K562 (cell line): ENCODE measurements at regions not wholly inside any gene's neighbourhood (a gene's known extent, or its start where the extent isn't known, plus 50 kb on each side); places are given as distances from the start of the nearest gene placed in this dataset.

Experiments used
- ARID2 ChIP-seq: fragments of 450-650 bp; IDR thresholded peaks from 2 replicates; pipeline ENCODE4 v1.6.1; 2017; ENCODE audit warnings: antibody characterized with exemption, mild to moderate bottlenecking
- CBFB ChIP-seq: sonication (generic); formaldehyde crosslinking; IDR thresholded peaks from 2 replicates; pipeline ENCODE4 v1.4.0; 2020; ENCODE audit warnings: mild to moderate bottlenecking, missing genetic modification reagents
- CTBP1 ChIP-seq: fragments of 450-650 bp; IDR thresholded peaks from 2 replicates; pipeline ENCODE4 v1.6.1; 2016; ENCODE audit warnings: borderline replicate concordance
- CTCF ChIP-seq, 3 experiments: IDR thresholded peaks in 2 of 3; conservative IDR thresholded peaks in 1 of 3; 2 replicates each; pipeline ENCODE4 v1.5.1; 2011 to 2012; ENCODE audit warnings: low read length in 3 of 3, mild to moderate bottlenecking in 3 of 3, control low read depth in 2 of 3, improper control_type of control experiment in 1 of 3, inconsistent platforms in 1 of 3, low read depth in 1 of 3, mixed read lengths in 1 of 3, moderate library complexity in 1 of 3; ENCODE audit not compliant: insufficient read depth in 2 of 3
- ETV5 ChIP-seq: sonication (generic); formaldehyde crosslinking; IDR thresholded peaks from 2 replicates; pipeline ENCODE4 v1.4.0; 2020; ENCODE audit warnings: low read depth, mild to moderate bottlenecking, missing genetic modification reagents
- MECOM ChIP-seq: fragments of 250-450 bp; sonication (Bioruptor Pico); IDR thresholded peaks from 2 replicates; pipeline ENCODE4 v1.8.0; 2022; ENCODE audit warnings: inconsistent platforms
- MXI1 ChIP-seq: IDR thresholded peaks from 2 replicates; pipeline ENCODE4 v1.6.1; 2011; ENCODE audit warnings: low read depth, mild to moderate bottlenecking, improper control_type of control experiment, low read length
- NR3C1 ChIP-seq: sonication (generic); formaldehyde crosslinking; IDR thresholded peaks from 2 replicates; pipeline ENCODE4 v1.8.1; 2022; ENCODE audit warnings: missing genetic modification reagents
- PHTF2 ChIP-seq: fragments of 250-450 bp; sonication (Bioruptor Pico); IDR thresholded peaks from 2 replicates; pipeline ENCODE4 v1.5.0; 2021; ENCODE audit warnings: mild to moderate bottlenecking
- POLR2A ChIP-seq: fragments of 450-650 bp; conservative IDR thresholded peaks from 2 replicates; pipeline ENCODE4 v1.6.1; 2016
- RAD21 ChIP-seq, 2 experiments: fragments of 250-450 bp in 1 of 2; fragments of 450-650 bp in 1 of 2; sonication (Bioruptor Pico) in 1 of 2; formaldehyde crosslinking in 1 of 2; IDR thresholded peaks in 1 of 2; conservative IDR thresholded peaks in 1 of 2; 2 replicates each; pipeline versions ENCODE4 v1.4.0 to v1.8.0; 2020 to 2022; ENCODE audit warnings: mild to moderate bottlenecking in 2 of 2, moderate library complexity in 1 of 2
- SMARCA5 ChIP-seq: fragments of 450-650 bp; IDR thresholded peaks from 2 replicates; pipeline ENCODE4 v1.6.1; 2016
- ZBTB34 ChIP-seq: fragments of 250-450 bp; sonication (Bioruptor Pico); IDR thresholded peaks from 2 replicates; pipeline ENCODE4 v1.8.0; 2021; ENCODE audit warnings: mild to moderate bottlenecking, moderate library complexity
- ZNF217 ChIP-seq: sonication (generic); formaldehyde crosslinking; IDR thresholded peaks from 2 replicates; pipeline ENCODE4 v1.8.0; 2022; ENCODE audit warnings: mild to moderate bottlenecking, missing genetic modification reagents

GRCh38 chr9:115275753-115276152, 157.8 kb upstream of the TNC start:
- TF ChIP-seq CTCF (IDR thresholded peaks at IDR 0.05 in 2 of 3, conservative IDR thresholded peaks at IDR 0.05 in 1 of 3; ENCODE audit: insufficient read depth in 2 of 3, low read depth in 1 of 3, low read length in 3 of 3) = no peak
- TF ChIP-seq MXI1 = no peak
- TF ChIP-seq ZBTB34 (CRISPR knock-in tag) = no peak
- no peak for TF ChIP-seq MECOM
- TF ChIP-seq POLR2A = no peak
- TF ChIP-seq ETV5 (CRISPR knock-in tag) = no peak
- TF ChIP-seq CTBP1 = no peak
- no peak for TF ChIP-seq CBFB
- TF ChIP-seq RAD21 (CRISPR knock-in tag; conservative IDR thresholded peaks at IDR 0.05 in 1 of 2, IDR thresholded peaks at IDR 0.05 in 1 of 2) = no peak
- no peak for TF ChIP-seq PHTF2
- TF ChIP-seq ZNF217 (CRISPR knock-in tag) = no peak
- TF ChIP-seq NR3C1 (CRISPR knock-in tag) = no peak
- TF ChIP-seq SMARCA5 = no peak
- TF ChIP-seq ARID2 = no peak
